ENCODE measurements at regions not wholly inside any gene's neighbourhood (a gene's known extent, or its start where the extent isn't known, plus 50 kb on each side); places are given as distances from the start of the nearest gene placed in this dataset.
"Not testable (repeated sequence)": the region's sequence is repeated elsewhere in the genome, so short reads cannot be mapped to it uniquely, and the experiment has no call there.

GRCh38 chr15:87576486-87577176, 679.9 kb downstream of the NTRK3 start:
- DNase-seq = no peak

- DNase-seq = no peak
These were observed 680.6 kb downstream of the NTRK3 start for GRCh38 chr15:87575896-87576473.

GRCh38 chr15:87573534-87573933, 683.0 kb downstream of the NTRK3 start:
- DNase-seq = no peak

DNA sequence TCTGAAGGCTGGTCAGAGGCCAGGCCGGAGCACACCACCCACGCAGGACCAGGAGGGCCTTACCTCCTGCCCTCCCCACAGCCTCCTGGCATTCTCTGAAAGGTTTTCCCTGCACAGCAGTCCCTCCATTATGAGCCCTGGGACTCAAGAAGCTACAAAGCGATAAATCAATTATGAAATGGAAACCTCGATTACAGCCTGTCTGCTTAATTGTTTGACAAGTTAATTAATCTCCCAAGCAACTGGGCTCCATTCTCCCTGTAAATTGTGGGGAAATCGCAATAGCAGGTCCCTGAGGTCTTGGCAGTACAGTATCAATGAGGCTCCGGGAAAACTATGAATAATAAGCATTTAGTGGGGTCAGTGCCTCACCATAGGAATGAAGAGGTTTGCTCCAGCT, 683.5 kb downstream of the NTRK3 start:
- no peak for DNase-seq

GRCh38 chr15:87572381-87572910, 684.1 kb downstream of the NTRK3 start:
- peak; percentile 27 for DNase-seq

GRCh38 chr15:87570206-87570605, 686.3 kb downstream of the NTRK3 start:
- DNase-seq = no peak

DNA sequence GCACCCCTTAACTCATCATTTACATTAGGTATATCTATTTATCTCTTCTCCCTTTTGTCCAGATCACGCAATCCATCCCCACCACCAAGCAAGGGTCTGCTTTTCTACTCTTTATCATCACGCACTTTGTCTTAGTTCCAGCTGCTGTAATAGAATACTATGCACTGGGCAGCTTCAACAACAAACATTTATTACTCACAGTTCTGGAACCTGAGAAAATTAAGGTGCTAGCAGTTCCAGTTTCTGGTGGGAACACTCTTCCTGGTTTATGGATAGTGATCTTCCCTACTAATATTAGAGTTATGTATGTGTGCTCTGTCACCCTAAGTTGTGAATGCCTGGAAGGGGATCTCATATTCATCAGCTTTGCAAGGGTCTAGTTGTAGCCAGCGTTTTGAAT, 687.0 kb downstream of the NTRK3 start:
- DNase-seq = no peak

- no peak for DNase-seq
These were observed 689.0 kb downstream of the NTRK3 start for GRCh38 chr15:87567406-87568030.

DNA sequence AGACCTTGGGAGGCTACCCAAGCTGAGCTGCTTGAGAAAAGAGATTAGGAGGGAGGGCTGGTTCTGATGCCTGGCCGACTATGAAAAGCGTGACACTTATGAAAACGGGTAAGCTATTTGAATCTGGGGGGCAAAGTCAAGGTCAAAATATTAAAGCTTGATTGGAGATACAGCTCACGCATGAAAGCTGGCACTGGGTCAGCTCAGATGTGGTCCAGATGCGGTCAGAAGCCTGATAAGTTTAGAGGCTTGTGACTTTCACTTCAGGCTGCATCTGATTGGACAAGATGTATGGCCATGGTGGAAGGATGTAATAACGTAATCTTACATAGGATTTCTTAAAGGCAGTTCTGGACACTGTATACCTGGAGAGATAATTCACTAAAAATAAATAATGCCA, 690.3 kb downstream of the NTRK3 start:
- DNase-seq = no peak

DNA sequence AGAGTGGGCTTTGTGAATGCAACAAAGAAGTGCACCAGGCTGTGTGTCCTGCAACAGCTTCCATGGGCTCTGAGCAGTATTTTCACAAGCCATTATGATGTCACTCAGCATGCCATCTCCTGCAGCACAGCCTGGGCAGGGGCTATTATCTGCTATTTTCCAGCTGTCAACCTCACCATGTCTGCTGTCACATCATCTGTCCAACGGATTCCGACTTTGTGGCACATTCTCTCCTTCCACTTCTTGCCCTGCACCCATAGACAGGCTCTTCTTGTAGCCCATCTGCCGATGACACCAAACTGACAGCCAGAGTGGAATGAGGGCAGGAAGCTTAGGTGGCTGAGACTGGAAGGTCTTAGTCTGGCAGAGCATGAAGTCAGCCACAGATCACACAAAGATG, 691.9 kb downstream of the NTRK3 start:
- no peak for DNase-seq

GRCh38 chr15:87563869-87564268, 692.7 kb downstream of the NTRK3 start:
- DNase-seq = no peak

GRCh38 chr15:87562203-87562602, 694.3 kb downstream of the NTRK3 start:
- no peak for DNase-seq

DNA sequence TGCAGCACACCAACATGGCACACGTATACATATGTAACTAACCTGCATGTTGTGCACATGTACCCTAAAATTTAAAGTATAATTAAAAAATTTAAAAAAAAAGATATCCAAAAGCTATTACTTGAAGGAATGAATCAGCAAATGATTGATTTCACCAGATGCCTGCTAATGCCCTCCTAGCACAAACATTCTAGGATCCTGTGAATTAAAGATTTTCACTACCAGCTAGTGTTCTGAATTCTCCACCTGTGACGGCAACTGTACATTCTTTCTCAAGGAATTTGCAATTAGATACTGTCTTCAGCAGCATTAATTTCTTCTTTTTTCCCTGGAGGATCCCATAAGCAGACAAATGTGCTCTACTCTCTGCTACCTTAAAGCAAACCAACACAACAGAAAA, 694.9 kb downstream of the NTRK3 start:
- no peak for DNase-seq

- DNase-seq = peak; percentile 23
These were observed 698.7 kb downstream of the NTRK3 start for GRCh38 chr15:87557881-87558280.

DNA sequence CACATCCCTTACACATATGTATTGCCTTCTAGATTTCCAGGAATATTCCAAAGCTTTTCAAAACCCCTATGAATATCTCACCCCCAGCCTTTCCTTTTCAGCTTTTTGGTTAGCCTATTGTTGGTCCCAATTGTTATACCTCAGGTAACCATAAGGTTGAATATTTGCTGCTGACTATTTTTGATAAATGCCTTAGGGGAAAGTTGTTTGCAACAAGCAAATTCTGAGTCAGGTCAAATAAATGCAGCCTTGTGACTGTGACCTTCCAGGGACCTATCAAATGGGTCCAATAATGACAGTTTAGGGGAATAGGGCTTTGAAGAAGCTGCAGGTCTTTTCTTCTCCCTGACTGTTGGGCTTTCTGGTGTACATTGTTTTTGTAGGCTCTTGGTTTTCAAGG, 699.7 kb downstream of the NTRK3 start:
- no peak for DNase-seq

DNA sequence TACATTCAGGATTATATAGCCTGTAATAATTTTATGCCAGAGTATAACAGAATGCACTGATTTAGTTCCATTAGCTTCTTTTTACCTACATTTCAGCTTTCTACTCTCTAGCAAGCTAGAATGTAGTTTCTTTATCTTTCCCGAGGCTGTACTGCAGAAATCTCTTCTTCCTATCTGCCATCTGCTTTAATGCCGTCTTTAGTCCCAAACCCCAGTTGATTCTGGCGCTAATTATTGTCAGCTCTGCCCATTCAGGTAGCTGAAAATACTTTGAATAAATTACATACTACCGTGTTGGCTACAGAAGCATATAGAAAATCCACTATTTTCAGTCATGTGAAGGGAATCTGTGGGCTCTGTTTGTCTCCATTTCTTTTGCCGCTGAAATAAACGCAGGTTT, 706.7 kb downstream of the NTRK3 start:
- DNase-seq = no peak

DNA sequence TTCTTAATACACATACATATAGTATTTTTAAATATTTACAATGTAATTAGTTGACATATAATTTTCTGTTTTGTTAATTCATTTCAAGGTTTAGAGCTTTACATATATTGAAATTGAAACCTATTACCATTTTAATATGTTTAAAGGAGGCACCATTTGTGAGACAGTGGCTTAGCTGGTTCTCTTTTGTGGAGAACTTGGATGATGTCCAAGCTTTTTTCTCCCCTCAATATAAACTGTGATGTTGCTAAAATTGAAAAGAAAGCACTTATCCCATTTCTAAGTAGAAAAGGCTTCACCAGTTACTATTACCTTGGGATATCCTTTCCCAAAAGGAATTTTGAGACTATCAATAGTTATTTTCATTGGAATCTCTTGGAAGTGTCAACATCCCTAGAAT, 707.2 kb downstream of the NTRK3 start:
- DNase-seq = no peak

DNA sequence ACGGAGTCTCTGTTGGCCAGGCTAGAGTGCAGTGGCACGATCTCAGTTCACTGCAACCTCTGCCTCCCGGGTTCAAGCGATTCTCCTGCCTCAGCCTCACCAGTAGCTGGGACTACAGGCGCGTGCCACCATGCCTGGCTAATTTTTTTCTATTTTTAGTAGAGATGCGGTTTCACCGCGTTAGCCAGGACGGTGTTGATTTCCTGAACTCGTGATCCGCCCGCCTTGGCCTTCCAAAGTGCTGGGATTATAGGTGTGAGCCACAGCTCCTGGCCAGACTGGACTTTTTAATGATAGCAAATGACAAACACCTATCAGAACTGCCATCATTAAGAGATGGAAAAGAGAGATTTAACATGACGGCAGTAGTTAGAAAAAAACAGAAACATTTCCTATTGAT, 707.9 kb downstream of the NTRK3 start:
- DNase-seq = not testable (repeated sequence)

- peak; percentile 95 for DNase-seq
These were observed 708.9 kb downstream of the NTRK3 start for GRCh38 chr15:87547470-87548181.

- DNase-seq = no peak
These were observed 718.2 kb downstream of the NTRK3 start for GRCh38 chr15:87538327-87538834.

DNA sequence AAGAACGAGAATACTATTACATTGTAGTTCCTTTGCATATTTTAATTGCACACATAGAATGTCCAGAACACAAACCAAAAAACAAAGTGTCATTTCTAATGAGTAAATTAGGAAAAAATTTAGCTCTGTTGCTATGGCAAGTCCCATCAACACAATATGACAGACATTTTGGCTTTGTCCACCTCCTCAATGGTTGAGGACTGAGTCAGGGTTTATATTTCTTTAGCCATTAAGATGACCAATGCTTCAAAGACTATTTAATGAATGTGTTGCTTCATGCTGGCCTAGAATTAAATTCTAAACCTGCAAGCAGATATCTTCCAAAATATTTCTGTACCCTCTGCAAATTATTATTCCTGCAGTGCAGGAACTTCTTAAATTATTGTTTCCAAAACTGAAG, 719.2 kb downstream of the NTRK3 start:
- DNase-seq = no peak

- not testable (repeated sequence) for DNase-seq
These were observed 722.9 kb downstream of the NTRK3 start for GRCh38 chr15:87533637-87534036.

DNA sequence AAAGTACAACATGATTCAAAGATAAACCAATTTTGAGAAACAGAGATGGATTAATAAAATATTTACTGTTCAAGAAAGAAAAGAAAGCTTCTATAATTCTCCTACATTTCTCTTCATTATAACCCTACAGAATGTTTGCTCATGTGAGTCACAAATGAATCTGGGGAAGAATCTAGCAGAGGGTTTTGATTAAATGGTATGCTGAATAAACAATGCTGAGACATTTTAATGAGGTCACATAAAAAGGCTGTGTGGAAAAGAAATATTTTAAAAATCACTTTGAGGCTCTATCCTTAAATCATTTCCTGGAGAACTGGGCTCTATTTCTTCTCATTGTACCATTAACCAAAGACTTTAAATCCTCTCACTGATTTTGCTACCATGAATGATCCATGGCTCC, 727.7 kb downstream of the NTRK3 start:
- no peak for DNase-seq

Measured in NCI-H226 (cell line).